ENCODE measurements at regions not wholly inside any gene's neighbourhood (a gene's known extent, or its start where the extent isn't known, plus 50 kb on each side); places are given as distances from the start of the nearest gene placed in this dataset.
"Not testable (repeated sequence)": the region's sequence is repeated elsewhere in the genome, so short reads cannot be mapped to it uniquely, and the experiment has no call there.

DNA sequence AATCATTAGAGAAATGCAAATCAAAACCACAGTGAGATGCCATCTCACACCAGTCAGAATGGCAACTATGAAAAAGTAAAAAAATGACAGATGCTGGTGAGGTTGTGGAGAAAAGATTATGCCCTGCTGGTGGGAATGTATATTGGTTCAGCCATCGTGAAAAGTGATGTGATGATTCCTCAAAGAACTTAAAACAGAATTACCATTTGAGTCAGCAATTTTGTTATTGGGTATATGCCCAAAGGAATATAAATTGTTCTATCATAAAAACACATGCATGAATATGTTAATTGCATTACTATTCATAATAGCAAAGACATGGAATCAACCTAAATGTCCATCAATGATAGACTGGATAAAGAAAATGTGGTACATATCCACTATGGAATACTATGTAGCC is 115.1 kb upstream of the OR4E1 start:
- TF ChIP-seq, protein P1, sequence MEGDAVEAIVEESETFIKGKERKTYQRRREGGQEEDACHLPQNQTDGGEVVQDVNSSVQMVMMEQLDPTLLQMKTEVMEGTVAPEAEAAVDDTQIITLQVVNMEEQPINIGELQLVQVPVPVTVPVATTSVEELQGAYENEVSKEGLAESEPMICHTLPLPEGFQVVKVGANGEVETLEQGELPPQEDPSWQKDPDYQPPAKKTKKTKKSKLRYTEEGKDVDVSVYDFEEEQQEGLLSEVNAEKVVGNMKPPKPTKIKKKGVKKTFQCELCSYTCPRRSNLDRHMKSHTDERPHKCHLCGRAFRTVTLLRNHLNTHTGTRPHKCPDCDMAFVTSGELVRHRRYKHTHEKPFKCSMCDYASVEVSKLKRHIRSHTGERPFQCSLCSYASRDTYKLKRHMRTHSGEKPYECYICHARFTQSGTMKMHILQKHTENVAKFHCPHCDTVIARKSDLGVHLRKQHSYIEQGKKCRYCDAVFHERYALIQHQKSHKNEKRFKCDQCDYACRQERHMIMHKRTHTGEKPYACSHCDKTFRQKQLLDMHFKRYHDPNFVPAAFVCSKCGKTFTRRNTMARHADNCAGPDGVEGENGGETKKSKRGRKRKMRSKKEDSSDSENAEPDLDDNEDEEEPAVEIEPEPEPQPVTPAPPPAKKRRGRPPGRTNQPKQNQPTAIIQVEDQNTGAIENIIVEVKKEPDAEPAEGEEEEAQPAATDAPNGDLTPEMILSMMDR (IDR thresholded peaks at IDR 0.05), result not testable (repeated sequence)
- not testable (repeated sequence) for TF ChIP-seq POLR2AphosphoS5 (IDR thresholded peaks at IDR 0.05; ENCODE audit: low read depth, low read length); SIN3A (IDR thresholded peaks at IDR 0.05; ENCODE audit: borderline replicate concordance, insufficient read depth, low read depth, low read length)
- TF ChIP-seq, protein P2, sequence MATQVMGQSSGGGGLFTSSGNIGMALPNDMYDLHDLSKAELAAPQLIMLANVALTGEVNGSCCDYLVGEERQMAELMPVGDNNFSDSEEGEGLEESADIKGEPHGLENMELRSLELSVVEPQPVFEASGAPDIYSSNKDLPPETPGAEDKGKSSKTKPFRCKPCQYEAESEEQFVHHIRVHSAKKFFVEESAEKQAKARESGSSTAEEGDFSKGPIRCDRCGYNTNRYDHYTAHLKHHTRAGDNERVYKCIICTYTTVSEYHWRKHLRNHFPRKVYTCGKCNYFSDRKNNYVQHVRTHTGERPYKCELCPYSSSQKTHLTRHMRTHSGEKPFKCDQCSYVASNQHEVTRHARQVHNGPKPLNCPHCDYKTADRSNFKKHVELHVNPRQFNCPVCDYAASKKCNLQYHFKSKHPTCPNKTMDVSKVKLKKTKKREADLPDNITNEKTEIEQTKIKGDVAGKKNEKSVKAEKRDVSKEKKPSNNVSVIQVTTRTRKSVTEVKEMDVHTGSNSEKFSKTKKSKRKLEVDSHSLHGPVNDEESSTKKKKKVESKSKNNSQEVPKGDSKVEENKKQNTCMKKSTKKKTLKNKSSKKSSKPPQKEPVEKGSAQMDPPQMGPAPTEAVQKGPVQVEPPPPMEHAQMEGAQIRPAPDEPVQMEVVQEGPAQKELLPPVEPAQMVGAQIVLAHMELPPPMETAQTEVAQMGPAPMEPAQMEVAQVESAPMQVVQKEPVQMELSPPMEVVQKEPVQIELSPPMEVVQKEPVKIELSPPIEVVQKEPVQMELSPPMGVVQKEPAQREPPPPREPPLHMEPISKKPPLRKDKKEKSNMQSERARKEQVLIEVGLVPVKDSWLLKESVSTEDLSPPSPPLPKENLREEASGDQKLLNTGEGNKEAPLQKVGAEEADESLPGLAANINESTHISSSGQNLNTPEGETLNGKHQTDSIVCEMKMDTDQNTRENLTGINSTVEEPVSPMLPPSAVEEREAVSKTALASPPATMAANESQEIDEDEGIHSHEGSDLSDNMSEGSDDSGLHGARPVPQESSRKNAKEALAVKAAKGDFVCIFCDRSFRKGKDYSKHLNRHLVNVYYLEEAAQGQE (IDR thresholded peaks at IDR 0.05; ENCODE audit: insufficient read depth in 1 of 2, low read depth in 2 of 2, low read length in 1 of 2), result not testable (repeated sequence)
